HG03066 (cell line): ENCODE measurements at regions not wholly inside any gene's neighbourhood (a gene's known extent, or its start where the extent isn't known, plus 50 kb on each side); places are given as distances from the start of the nearest gene placed in this dataset.

Experiments
- ATAC-seq: cut with Tn5 transposase; IDR thresholded peaks from one replicate; pipeline ENCODE4 v1.9.1; 2021; ENCODE audit warnings: low read depth; ENCODE audit not compliant: unreplicated experiment

DNA sequence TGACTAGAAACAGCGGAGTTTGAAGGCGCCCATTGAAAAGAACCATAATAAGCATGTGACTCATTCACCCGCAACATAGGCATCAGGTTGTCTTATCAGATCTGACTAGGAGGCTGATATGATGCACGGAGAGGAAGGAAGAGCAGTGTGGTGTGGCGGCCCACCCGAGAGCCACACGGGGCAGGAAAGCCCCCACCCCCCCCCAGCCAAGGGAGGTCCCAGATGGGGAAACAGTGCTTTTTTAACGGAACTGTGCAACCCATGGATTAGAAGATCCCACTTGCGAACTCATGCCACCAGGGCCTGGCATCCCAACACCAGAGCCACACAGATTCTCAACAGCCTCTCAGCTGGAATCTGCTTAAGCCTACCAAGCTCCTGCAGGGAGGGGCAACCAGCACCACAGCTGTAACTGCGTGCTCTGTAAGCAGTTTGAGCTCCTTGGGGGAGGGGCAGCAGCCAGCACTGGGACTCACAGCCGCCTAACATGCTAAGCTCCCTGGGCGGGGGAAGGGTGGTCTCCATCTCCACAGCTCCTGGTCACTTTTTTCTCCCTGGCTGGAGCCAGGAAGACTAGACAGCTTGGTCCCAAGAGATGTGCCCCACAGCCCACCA is 466.2 kb downstream of the PDGFC start:
- no peak for ATAC-seq

DNA sequence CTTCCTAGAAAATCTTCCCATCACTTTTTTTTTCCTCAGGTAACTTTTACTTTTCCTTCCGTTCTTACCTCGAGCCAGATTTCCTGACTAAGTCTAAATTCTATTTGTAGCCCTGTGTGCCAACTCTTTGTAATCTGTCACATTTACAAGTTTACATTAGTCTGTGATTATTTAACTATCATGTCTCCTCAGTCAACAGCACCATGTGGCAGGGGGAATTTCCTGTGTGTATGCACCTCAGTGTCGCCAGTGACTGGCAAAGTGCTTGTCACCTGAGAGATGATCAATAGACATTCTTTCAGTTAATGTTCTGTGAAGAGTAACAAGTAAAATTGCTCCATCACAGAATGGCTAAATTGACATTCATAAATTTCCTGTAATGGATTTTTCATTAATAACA is 468.5 kb downstream of the PDGFC start:
- no peak for ATAC-seq

DNA sequence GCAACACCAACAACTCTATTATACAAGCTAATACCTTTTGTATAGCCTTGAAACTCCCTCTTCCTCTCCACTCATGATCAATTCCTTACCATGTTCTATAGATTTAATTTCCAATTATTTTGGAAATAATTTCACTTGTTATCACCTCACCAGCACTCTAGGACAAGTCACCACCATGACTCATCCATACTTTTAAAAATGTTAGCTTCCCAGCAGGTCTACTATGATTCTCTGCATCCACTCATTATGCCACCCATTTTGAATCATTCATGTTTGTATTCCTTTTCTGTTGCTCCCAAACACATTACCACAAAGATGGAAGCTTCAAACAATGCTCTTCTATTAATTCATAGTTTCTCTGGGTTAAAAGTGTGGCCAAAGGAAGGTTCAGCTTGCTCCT is 469.6 kb downstream of the PDGFC start:
- no peak for ATAC-seq

DNA sequence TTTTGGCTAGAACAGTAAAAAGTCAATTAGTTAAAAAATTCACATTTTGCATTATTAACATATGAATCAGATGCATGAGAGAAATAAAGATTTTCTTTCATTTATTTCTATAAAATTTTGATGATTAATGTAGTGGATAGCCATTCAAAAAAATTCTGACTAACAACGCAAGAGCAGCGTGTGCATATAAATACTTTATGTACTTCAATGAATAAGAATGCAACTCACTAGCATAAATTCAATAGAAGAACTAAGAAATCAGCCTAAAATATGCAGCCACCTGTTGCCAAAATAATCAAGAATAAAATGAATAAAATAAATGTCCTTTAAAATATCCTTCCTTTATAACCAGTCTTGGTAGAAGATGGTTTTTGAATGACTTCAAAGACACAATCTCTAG is 471.9 kb downstream of the PDGFC start:
- no peak for ATAC-seq

DNA sequence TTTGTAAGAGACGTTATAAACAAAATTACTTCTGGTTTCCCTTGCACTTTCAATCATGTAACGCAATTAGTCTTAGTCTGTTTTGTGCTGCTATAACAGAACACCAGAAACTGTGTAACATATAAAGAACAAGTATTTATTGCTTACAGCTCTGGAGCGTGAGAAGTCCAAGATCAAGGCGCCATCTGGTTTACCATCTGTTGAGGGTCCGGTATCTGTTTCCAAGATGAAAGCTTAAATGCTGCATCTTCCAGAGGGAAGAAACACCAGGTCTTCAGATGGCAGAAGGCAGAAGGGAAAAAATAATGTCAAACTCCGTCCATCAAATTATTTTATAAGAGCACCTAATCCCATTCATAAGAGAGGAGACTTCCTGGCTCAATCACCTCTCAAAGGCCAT is 474.1 kb downstream of the PDGFC start:
- ATAC-seq: no peak

DNA sequence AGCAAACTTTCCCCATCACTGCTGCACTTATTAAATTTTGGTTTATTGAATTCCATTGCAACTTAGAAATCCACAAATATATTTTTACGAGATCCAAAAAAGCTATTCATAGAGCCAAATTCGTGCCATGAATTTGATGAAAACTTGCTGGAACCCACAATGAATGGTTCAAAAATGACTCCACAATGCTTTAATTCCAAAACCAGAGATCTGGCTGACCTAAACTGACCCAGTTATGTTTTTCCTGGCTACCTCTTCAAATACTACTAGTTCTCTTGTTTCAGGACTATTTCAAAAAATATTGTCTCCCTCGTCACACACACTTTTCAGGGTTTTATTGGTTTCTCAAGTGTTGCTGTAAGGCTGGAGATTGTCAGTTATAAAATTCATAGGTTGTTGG is 474.8 kb downstream of the PDGFC start:
- no peak for ATAC-seq

DNA sequence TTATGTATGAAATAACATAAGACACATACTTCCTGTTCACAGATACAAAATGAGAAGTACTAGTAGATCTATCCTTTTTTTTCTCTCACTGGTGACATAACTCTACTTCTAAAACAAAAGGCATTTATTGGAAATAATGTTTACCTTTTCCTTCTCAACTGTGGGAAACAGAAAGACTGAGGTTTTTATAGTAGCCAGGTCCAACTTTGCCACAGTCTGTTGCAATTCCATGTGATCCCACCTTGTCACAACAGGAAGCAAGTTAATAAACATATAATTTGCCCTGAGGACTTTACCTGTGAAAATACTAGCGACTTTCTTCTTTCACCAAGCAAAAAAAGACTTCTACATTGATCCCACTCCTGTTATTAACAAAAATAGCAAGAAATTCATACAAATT is 475.8 kb downstream of the PDGFC start:
- no peak for ATAC-seq

DNA sequence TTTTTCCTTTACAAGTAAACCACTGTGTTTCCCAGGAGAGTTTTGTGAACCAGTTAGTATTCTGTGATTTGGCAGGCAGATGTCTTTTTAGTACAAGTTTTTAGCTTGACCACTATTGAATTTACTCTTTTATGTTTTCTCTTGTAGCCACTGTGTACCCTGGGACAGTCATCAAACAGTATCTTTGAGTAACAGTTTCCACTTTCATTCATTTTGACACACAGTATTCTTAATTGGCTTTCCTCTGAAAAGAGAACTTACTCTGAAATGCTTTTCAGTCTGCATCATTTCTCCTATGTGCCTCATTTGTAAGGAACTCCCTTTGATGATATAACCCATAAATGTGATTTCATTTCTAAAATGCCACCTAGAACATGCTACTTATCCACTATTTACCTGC is 476.5 kb downstream of the PDGFC start:
- ATAC-seq: no peak

DNA sequence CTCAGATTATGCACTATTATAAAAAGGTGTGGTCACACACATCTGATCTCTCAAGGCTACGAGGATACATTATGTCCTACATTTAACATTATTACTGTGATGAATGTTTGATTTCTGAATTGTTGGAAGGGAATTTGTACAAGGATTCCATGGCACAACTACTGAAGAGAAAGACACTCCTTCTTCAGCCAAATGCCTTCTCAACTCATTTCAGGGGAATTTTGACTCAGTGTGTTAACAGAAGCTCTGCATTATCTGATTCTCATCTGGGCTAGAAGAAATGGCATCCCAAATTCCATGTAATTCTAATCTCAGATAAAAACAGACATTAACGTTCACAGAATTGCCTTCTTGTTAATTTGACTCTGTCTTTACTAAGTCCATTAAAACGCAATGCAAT is 477.7 kb downstream of the PDGFC start:
- ATAC-seq: no peak

DNA sequence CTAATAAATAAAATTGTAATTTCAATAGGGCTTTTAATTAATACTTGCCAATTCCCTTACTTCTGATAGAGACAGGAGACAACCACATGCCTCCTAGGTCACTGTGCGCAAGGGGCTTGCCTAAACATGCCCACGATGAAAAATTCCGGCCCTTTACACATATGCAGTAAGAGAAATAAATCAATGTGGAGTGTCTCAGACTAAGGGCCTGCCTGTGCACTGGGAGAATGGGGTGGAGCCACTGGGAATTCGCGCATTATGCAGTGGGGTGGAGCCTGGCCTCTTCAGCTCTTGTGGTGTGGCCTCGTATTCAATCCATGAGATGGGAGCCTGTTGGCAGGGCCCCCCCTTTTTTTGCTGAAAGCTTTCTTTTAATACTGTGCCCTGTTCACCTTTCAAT is 484.5 kb downstream of the PDGFC start:
- no peak for ATAC-seq

DNA sequence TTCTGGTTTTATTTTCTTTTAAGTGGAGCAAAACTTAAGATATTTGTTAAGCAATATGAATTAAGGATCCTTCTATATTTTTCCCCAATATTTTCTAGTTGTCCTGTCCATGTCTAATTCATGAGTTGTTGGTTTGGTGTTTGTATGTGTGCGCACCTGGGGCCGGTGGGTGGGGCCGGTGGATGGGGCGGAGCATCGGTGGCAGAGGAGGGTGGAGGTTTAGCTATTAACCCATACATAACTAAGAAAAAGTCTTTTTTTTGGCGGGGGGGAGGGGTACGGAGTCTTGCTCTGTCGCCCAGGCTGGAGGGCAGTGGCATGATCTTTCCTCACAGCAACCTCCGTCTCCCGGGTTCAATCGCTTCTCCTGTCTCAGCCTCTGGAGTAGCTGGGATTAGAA is 489.8 kb downstream of the PDGFC start:
- ATAC-seq: no peak

DNA sequence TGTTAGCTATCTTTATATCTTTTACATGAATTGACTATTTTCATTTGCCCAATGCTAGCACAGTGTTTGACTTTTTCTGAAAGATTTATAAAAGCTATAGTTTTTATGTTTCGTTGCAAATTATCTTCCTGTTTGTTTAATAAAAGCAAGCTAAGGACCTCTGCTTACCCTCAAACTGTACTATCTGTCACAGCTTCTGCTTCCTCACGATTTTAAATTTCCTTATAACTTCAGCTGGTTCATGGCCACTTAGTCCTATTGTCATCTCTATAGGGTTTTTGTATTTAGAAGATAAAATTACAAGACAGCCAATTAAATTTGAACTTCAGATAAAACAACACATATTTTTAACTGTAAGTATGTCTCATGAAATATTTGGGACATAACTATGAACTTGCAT is 494.0 kb downstream of the PDGFC start:
- no peak for ATAC-seq

DNA sequence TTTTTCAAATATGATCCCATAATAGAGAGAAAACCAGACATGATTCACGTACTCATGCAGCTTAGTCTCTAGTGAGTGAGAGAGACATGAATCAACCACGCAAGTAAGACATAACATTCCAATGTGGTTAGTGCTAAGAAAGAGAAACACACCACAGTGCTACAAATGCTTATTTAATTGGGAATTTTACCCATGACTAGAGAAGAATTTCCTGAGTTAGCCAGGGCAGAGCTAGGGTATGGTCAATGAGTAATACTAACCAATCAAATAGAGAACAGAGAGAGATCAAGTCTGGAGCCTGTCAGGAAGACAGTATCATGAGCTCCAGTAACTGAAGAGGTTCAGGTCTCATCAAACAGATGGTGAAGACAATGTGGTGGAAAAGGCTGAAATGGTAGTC is 495.2 kb downstream of the PDGFC start:
- no peak for ATAC-seq

DNA sequence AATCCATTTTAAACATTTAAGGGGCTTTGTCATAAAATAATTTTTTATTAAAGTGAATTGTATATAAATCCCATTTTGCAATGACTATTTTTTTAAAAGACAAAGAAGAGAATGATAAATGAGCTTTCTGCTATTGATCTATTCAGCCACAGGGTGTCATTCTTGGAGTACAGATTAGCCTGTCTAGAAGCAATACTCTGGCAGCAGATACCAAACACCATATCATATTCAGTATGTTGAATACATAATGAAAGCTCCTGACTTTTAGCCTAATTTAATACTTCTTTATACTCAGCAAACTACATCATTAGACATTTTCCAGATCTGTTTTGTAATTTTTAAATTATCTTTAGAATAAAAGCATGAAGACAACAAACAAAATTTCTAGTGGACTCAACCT is 496.3 kb downstream of the PDGFC start:
- ATAC-seq: no peak

DNA sequence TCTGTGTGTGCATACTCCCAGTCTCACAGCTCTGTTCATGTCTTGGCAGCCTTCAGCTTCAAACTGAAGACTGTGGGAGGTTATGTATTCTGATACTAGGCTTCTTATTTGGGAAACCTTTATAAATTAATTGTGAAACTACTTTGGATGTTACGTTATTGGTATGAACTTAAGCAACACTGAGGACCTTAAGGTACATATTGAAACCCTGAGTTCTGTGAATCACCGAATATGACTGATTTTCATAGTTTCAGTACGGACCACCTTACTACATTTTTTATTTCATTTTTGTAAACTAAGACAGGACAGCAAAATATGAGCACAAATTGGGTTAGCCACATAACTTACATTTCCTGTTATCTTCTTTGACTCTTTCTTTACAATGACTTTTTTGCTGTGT is 498.4 kb downstream of the PDGFC start:
- ATAC-seq: no peak

DNA sequence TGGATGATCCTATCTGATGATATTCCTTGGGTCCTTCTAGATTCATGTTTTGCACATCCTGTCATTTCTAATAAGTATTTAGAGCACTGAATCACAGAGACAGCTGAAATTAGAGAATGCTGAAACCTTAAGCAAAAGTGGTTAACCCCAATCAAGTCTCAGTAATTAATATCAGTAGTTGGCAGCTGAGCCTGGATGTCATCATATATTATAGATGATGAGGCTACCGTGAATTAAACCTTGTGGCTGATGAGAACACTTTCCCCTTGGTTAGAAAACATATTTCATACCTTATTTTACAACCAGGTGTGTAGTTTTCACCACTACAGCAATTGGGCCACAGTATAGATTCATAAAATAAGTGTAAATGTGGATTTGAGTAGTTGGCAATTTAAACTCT is 499.0 kb downstream of the PDGFC start:
- no peak for ATAC-seq

DNA sequence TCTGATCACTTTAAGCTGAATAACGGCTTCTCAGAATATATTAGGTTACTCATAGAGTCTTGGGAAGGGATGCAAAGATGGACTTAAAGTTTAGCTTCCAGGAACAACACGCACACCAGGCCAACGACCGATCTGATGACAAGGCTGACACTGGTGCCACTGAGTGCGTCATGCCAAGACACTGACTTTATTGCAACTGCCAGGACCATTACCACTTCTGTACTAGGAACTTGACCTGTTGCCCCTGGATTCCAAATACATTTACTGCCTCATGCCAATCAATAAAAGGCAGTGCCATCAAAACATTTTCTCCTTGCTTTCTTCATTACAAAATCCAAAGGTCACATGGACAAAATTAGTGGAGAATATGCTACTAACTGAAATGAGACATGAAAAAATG is 505.9 kb upstream of the CTSO start:
- no peak for ATAC-seq

DNA sequence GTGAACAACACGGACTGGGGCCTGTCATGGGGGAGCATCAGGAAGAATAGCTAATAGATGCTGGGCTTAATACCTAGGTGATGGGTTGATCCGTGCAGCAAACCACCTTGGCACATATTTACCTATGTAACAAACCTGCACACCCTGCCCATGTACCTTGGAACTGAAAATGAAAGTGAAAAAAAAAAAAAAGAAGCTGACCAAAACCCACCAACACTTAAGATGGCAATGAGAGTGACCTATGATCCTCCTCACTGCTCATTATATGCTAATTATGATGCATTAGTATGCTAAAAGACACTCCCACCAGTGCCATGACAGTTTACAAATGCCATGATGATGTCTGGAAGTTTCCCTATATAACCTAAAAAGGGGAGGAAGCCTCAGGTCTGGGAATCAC is 503.2 kb upstream of the CTSO start:
- no peak for ATAC-seq

DNA sequence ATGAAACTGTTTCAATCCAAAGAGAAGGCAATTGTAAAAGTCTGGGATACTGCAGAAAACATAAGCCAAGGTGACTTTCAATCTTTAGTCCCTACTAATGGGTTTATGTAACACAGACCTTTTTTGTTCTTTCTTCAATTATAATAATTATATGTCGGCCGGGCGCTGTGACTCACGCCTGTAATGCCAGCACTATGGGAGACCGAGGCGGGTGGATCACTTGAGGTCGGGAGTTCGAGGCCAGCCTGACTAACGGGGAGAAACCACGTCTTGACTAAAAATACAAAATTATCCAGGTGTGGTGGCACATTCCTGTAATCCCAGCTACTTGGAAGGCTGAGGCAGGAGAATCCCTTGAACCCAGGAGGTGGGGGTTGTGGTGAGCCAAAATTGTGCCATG is 489.8 kb upstream of the CTSO start:
- ATAC-seq: no peak

DNA sequence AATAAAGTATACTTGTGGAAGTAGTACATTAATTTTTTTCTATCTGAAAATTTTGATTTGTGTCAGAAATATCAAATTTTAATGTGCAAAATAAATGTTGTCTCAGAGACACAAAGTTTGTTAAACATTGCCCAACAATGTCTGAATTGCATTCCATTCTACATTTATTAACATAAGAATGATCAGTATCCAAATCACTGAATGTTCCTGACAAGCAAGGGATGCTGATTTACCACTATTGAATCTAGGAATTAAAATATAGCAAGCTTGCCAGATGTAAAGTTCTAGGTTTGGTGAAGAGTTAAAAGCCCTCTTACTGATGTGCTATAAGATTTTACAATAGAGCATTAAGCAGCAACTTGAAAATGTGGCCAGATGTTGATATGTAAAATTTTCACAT is 489.2 kb upstream of the CTSO start:
- no peak for ATAC-seq

DNA sequence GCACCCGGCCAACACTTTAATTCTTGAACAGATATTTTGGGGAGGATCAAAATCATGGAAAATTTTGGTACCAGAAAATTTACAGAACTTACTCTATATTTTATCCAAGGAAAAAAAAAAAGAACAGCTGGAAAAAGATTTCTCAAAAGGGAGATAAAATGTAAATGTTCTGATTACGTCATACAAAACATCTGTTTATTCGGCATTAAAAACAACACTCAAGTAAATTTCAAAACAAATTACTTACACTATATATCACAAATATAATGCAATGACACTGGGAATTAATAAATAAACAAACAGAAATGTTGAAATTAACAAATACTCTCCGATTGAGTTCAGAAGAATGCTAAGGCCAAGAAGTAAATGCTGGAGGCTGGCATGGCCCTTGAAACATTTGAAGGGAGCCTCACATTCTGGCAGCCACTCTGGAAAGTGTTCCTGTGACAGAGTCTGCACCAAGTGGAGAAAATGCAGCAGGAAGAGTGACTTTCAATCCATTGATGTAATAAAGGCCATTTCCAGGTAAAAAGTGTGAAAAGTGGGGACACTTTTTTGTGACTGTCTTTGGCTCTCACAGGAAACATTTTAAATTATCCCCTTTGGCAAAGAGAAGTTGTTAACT is 486.0 kb upstream of the CTSO start:
- no peak for ATAC-seq

DNA sequence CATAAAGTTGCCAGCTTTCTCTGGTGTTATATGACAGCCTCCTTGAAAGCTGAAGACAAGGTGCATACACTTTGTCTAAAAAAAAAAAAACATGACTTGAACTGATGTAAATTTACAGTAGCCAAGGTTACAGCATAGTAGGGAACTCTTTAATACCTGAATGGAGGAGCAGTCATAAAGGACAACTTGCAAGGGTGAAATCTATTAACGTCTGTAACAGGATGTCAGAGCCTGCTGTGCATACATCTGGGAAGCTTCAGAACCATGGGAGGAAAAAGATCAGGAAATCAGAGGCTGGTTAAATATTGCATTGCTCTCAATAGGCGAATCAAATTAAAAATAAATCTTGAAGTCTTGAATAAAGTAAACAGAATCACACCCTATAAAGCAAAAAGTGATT is 484.0 kb upstream of the CTSO start:
- ATAC-seq: no peak

DNA sequence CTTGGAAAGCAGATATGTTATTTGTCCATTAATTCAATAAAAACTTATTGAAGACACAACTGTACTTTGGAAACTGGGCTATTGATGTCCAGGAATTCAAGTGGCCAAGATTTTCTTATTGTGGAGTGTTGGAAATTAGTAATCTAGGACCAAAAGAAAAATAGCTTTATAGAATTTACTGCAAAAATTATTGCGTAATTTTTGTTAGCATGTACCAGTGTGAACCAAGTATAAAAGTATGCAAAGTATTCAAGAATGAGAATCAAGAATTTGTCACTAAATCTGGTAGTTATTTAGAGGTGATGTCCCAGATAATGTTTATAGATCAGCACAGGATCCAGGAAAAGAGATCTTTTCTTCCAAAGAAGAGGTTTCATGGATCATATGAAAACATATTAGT is 468.9 kb upstream of the CTSO start:
- no peak for ATAC-seq
